ENCODE measurements at regions not wholly inside any gene's neighbourhood (a gene's known extent, or its start where the extent isn't known, plus 50 kb on each side); places are given as distances from the start of the nearest gene placed in this dataset.
"Not testable (repeated sequence)": the region's sequence is repeated elsewhere in the genome, so short reads cannot be mapped to it uniquely, and the experiment has no call there.

GRCh38 chr10:65197935-65198334 is 1676.7 kb downstream of the REEP3 start:
- no peak for DNase-seq

- DNase-seq, result no peak
Measured at GRCh38 chr10:65201491-65201890, 1680.3 kb downstream of the REEP3 start.

DNA sequence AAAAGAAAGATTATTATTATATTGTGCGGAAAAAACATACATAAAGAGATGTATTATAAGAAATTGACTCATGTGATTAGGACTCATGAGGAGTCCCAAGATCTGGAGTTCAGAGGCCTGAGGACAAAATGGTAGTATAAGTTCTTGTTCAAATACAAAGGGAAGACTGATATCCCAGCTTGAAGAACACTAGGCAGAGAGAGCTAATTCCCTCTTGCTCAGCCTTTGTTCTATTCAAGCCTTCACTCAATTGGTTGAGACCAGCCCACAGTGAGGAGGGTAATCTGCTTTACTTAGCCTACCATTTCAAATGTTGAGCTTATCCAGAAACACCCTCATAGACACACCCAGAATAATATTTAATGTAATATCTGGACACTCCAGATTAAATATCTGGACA is 1683.8 kb downstream of the REEP3 start:
- DNase-seq, result no peak

DNA sequence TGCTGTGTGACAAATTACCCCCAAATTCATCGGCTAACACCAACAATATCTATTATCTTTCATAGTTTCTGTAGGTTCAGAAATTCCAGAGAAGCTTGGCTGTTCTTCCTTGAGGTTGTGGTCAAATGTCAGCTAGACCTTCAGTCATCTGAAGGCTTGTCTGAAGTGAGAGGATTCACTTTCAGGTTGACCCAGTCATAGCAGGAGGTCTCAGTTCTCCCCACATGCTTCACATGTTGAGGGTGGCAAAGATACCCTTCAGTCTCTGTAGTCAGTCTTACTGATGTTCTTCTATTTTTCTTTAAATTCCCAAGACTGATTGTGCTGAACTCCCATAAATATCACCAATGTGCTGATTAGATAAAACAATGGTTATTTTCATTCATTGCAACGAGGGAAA is 1692.0 kb downstream of the REEP3 start:
- no peak for DNase-seq

- DNase-seq, result no peak
Measured at GRCh38 chr10:65219444-65219843, 1698.2 kb downstream of the REEP3 start.

GRCh38 chr10:65231148-65231547 is 1694.7 kb upstream of the LRRTM3 start:
- no peak for DNase-seq

- DNase-seq, result no peak
Measured at GRCh38 chr10:65234261-65234660, 1691.6 kb upstream of the LRRTM3 start.

DNA sequence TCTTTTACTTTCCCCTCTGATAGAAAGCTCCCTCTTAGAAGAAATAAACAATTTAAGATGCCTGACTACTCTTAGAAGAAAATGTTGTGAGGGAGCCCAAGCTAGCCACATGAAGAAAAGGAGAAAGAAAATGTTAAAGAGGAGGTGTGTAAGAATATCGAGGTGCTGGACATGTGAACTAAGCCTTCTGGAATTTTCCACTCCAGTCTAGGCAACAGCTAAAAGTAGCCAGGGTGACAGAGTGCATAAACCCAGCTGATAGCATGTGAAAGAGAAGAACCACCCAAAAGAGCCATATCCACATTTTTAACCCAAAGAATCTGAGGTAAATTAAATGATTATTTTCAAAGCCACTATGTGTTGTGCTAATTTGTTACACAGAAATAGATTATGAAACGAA is 1690.6 kb upstream of the LRRTM3 start:
- DNase-seq, result no peak

- DNase-seq, result no peak
Measured at GRCh38 chr10:65235846-65236245, 1690.0 kb upstream of the LRRTM3 start.

- no peak for DNase-seq
Measured at GRCh38 chr10:65265451-65265954, 1660.3 kb upstream of the LRRTM3 start.

GRCh38 chr10:65269551-65269950 is 1656.3 kb upstream of the LRRTM3 start:
- not testable (repeated sequence) for DNase-seq

- no peak for DNase-seq
Measured at GRCh38 chr10:65270969-65271368, 1654.9 kb upstream of the LRRTM3 start.

GRCh38 chr10:65273115-65273514 is 1652.7 kb upstream of the LRRTM3 start:
- DNase-seq, result no peak

DNA sequence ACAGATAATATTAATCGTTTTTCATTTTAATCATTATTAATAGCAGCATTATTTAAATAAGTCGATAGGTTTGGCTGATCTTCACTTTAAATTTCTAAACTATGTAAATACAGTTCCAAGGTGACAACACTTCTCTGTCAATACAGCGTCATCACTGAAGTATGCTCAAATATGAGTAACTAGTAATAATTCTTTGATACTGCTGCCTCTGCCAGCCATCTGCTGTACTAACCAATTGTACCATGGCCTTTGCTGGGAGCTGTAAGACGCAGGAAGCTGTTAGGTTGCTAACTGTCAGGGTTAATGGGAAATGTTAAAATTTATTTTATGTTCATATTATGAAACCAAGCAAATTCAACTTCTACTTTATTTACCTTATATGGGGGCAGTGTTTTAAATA is 1650.5 kb upstream of the LRRTM3 start:
- DNase-seq, result no peak

DNA sequence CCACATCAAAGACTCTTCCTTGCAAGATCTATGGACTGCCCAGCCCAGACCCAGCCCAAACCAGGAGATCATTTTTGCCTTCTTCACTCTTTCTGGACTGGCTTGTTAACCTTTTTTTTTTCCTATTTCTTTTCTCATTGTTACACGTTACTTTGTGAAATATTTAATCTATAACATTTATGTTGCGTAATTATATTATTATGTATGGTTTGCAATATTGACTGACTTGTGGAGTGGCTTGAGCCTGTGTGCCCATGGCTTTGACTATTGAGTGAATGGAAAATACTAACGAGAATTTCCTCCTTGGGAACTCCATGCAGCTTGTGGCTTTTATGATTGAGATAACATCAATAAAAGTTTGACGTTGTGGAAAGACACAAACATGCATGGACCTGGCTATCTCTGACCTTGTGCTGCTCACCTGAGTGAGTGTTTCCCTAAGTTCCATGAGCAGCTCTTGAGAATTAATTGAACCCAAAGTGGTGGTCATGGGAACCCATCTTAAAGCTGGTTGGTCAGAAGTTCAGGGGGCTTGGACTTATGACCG is 1641.3 kb upstream of the LRRTM3 start:
- no peak for DNase-seq

GRCh38 chr10:65285726-65286125 is 1640.1 kb upstream of the LRRTM3 start:
- not testable (repeated sequence) for DNase-seq

DNA sequence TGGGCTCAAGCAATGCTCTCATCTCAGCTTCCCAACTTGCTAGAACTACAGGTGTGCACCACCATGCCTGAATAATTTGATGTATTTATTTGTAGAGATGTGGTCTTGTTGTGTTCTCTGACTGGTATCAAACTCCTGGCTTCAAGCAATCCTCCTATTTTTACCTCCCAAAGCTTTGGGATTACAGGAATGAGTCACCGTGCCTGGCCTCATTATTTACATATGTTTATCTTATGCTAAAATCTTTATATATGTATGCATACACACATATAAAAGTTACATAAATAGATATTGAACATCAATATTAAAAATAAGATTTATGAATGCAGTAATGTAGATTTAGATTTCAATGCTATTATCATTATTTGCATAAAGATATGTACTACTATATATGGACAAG is 1634.5 kb upstream of the LRRTM3 start:
- no peak for DNase-seq

DNA sequence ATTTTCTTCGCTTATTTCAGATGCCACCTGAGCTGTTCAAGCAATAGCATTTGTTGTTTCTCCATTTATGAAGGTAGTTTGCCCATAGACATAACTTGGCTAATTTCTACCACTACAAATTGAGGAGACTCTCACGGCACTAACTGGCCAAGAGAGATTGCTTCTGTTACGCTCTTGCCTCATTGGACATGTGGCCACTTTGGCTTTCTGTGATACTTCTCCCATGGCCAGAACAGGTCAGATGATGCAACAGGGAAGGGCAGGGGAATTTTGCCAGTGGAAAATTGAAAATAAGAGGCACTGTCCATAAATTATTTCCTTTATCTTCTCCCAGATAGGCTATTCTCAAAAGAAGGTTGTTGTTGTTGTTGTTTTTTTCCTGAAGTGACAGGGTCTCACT is 1633.3 kb upstream of the LRRTM3 start:
- DNase-seq, result no peak

DNA sequence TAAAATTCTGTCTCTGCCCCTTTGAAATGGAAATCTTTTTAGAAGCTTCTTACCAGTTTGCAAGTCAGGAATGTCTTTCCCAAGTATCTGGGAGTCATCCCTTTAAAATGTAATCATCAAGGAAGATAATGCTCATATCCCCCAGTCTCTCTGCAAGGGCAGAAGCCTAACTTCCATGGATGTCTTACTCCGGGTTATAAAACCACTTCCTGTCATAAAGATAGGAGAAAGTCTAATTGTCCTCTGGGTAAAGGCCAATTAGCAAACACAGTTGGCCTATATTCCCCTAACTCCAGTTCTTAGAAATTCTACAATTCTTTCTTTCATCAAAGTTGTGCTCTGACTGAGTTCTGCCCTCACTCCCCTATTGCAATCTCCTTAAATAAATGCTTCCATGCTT is 1631.5 kb upstream of the LRRTM3 start:
- no peak for DNase-seq

DNA sequence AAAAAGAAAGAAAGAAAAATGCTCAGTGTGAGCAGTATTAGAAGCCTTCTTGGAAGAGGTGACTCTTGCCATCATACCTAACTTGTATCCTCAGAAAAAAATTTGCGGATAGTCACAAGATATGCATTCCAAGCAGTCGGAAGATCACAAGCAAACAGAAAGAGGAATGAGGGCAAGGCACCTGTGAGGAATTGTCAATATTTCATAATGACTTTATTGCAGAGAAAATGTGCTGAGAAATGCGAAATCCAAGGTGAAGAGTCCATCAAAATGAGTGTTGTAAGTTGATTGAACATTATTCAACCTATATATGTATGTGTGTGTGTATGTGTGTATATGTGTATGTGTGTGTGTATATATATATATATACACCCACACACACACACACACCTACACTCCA is 1624.7 kb upstream of the LRRTM3 start:
- DNase-seq, result no peak

GRCh38 chr10:65306201-65306600 is 1619.6 kb upstream of the LRRTM3 start:
- DNase-seq, result no peak

DNA sequence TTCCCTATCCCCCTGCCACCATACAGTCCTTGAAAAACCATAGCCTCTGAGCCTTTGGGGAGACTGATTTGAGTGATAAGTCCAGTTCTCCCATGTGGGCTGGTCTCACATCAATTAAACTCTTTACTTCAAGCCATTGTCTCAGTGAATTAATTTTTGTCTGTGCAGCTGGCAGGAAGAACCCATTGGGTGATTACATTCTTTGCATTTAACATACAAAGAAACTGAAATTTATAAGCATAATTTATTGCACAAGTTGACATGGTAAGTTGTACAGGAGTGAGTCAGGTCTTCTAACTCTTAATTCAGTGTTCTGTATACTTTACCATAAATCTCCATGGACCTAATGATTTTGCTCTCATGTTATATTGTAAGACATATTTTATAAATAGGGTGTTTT is 1613.0 kb upstream of the LRRTM3 start:
- DNase-seq, result no peak

DNA sequence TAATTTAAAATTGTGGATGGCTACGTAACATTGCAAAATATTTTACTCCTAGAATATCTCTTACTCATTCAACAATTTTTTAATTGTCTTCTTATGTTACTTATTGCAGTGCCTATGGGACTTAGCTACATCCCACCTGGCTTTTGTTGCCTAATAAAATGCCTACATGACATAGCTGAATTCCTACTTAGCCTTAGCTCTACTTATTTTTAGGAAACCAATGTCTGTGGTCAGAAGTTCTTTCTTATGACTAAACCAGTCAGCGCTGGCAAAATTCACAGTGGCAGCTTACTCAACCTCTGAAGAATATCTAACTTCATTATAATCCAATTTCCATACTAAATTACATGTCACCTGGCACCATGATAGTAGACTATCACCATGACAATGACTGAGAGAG is 1612.4 kb upstream of the LRRTM3 start:
- no peak for DNase-seq

DNA sequence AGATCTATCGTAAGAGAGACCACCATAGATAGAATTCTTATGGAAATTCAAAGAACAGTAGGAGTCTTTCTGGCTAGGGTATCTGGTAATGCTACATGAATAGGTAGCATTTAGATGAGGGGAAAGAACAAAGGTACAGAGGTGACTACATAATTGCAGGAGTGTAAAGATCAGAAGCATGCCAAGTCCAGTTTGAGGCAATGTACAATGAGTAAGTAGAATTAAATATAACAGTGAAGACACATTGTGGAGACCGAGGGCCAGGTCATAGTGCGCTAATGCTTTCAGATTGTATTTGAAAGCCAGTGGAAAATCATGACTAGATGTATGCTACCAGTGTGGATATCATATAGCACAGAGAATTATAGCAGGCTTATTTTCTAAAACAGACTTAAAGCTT is 1611.6 kb upstream of the LRRTM3 start:
- no peak for DNase-seq

GRCh38 chr10:65319493-65319892 is 1606.3 kb upstream of the LRRTM3 start:
- no peak for DNase-seq

Measured in central memory CD4-positive, alpha-beta T cell (primary cell).